Femur (tissue), 1 donor: ENCODE measurements at regions not wholly inside any gene's neighbourhood (a gene's known extent, or its start where the extent isn't known, plus 50 kb on each side); places are given as distances from the start of the nearest gene placed in this dataset.

Experiments
- DNase-seq: peaks from one replicate; pipeline ENCODE4 v3.0.0-alpha.2; 2017

DNA sequence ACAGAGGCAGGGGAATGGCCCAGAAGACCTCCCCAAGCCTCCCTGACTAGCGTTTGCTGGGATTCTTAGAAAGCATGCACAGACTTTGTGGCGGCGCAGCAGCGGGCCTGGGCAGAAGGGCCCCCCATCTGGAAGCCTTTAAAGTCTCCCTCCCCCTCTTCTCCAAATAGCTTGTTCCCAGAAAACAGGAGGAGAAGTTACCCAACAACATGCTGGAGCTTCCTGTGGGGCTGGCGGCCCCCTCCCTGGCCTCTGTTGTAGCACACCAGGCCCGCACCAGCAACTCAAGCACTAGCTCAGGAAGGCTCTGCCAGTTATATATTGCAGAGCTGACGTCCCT lies 334.8 kb downstream of the DYSF start:
- DNase-seq = peak; percentile 15

DNA sequence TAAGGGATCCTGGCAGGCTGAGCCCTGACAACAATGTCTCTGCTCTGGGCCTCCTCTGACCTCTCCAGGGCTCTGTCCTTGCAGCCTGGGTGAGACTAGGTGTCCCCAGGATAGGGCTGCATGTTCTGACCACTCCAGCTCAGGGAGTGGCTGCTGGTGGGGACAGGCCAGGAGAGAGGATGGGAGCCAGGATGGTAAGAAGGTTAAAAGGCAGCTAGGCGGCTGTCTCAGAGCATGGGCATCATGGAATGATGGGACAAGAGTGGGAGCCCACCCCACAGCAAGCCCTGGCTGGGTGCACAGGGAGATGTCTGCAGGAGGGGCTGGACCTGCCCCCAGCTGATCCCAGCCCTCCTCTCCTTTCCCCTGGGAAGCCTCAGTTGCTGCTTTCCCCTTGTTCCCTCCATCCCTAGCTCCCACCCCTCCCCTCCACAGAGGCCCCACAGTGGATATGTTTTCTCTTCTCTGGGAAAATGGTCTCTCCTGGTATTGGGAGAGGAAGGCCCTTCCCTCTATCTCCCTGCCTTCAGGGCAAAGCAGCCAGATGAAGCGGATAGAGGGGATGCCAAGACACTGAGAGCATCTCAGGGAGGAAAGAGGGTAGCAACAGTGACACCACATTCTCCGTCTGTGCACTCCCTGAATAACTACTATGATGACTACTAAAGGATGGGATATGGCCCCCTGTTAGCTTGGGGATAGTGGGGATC lies 334.3 kb downstream of the DYSF start:
- peak; percentile 1 for DNase-seq

DNA sequence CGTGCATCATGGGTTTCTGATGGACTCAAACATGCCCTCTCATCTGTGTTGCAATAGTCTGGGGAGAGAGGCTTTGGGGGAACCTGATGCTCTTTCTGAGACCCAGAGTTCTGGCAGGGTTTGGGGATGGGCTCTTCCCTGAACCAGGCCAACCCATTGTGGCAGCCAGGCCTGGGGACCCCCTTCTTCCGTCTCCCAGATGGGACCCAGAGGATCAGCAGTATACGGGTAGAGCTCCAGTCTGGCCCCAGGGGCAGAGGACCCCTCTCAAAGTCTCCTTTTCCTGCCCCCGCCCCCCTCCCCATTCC lies 333.7 kb downstream of the DYSF start:
- DNase-seq = peak; percentile 16

DNA sequence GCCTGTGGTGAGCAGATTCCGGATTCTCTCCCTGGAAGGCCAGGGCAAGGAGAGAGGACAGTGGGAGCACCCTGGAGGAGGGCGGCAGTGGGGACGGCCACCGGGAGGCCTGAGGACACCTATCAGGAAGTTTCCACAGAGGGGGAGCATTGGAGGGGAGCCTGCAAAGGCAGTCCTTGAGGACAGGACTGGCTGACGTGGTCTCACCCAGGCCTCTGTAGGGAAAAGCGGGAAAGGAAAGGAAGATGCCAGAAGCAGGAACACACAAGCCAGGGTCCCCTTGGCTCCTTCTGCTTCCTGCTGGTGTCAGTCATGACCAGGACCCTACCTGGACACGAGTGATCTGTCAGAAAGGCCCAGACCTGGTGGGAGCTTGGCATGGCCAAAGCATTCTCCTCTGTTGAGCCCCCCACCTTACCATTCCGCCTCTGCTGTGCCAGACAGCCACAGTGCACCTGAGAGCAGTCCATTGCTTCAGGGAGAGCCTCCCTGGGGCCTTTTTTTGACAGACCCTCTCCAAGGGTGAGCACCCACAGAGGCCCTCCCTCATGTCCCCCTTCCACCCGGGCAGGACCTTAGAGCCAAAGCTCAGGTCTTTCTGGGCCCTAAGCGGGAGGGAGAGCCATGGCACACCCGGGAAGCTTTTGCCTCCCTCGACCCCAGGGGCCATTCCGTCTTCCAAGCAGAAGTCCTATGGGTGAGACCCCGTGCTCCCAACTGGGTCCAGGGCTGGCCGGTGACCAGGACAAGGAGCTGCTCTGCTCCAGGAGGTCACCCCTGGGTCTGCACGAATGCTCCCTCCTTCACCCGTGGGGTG lies 333.1 kb downstream of the DYSF start:
- peak; percentile 15 for DNase-seq

DNA sequence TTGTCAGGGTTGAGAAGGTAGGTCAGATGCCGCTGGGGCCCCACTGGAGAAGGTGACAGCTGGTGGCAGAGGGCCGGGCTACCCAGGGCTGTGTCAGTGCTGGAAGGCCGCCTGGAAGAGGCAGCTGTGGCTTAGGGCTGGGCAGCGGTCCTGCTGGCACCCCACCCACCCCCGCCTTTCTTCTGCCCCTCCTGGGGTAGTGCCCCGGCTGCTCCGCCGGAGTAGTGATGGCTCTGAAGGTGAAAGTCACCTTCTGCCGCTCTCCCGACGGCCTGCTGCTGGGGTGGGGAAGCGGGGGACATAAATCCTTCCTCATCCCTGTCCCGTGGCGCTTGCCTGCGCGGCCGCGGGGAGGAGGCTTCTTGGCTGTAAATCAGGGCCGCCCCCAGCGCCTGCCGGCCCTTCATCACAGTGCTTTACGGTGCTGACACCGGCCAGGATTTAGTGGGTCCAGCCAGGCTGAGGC lies 332.2 kb downstream of the DYSF start:
- DNase-seq = peak; percentile 29

DNA sequence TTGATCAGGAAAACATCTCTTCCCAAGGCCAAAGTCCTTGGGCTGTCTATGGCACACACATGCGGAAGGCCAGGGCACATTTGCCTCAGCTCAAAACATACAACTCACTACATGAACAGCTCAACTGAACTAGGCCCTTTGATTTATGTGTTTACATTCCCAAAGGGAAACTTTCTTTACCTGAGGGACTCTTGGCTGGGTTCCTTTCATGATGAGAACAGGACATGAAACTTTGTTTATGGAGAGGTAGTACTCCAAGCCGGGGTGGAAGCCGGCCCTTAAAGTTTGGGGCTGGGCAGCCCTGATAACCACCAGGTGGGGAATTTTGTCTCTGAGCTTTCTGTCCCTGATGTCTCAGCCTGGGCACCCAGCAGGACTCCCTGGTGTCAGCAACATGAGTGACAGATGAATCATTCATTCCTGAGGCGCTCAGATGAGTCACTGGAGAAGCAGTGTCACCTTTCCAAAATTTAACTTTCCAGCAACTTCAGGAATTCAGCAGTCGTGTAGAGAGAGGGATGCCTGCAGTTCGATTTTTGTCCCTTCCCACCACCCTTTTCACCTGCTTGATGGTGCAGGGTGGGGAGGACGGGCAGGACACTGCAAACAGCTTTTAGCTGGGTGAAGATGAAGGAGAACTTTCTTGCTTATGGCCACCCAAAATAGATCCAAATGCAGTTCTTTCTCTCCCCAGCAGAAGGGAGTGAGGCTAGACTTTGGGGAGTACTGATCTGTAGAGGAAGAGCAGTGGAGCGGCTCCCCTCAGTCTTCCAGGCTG lies 331.6 kb downstream of the DYSF start:
- peak; percentile 12 for DNase-seq

DNA sequence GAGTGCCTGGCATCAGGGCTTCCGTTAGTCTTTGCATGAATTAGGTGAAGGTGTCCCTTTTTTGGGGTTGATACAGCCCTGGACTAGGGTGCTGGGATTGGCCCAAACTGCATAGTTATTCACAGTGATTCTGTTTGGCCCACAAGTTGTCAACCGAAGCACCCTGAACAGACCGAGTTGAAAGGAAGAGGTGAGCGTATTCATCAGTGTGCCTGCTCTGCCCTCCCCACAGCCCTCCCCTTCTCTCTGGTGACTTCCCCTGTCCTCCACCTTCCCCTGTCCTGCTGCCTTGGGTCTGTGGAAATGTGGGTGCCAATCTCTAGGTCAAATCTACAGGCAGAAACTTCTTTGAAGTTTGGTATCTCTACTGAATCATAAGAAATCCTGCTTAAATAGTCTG lies 330.5 kb downstream of the DYSF start:
- DNase-seq = peak; percentile 8

DNA sequence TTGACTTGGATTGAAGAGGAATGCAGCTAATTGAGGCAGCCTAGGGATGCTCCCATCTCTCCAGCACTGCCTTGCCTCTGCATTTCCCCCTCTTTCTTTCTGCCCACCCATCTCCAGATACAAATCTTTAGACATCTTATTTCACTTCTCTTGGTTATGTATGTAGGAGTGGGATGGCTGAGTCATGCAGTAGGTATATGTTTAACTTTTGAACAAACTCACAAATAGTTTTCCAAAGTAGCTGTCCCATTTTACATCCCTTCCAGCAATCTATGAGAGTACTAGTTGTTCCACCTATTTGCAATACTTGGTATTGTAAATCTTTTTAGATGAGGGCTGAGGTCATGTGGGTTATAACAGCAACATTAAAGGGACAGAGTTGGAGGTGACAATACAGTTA lies 329.9 kb downstream of the DYSF start:
- no peak for DNase-seq

DNA sequence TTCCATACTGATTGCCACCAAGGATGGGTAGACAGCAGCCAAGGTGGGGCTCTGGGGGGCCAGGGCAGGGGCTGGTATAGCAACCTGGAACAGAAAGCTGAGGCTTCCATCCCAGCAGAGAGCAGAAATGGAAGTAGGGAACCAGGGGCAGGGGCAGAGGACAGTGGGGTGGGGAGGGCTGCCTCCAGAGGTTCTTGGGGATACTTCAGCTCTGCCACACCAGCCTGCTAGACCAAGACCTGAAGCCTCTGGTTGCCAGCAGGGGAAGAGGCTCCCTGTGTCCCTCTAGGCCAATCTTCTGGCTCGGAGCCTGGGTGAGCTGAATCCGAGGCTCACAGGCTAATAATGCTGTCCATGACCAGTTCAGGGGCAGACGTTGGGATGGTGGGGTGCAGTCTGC lies 329.0 kb downstream of the DYSF start:
- peak; percentile 5 for DNase-seq

DNA sequence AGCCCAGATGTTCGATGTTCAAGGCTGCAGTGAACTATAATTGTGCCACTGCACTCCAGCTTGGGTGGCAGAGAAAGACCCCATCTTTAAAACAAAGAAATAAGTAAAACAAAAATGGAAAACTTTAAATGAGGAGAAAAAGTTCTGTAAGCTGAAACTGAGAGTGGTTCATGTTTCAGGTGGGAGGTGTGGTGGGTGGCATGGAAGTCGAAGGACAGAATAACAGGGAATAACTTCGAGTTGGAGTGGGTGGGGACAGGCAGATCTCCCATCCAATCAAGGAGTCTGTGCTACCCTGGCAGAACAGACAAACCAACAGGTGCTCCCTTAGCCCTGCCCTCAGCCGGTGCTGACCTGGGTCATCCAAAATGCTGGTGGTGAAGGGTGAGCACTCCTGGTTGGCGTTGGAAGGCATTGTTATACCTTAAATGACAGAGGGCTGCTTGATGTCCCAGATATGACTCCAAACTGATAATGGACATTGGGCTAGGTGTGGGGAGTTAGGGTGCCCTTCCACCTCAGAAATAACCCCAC lies 328.4 kb downstream of the DYSF start:
- no peak for DNase-seq

DNA sequence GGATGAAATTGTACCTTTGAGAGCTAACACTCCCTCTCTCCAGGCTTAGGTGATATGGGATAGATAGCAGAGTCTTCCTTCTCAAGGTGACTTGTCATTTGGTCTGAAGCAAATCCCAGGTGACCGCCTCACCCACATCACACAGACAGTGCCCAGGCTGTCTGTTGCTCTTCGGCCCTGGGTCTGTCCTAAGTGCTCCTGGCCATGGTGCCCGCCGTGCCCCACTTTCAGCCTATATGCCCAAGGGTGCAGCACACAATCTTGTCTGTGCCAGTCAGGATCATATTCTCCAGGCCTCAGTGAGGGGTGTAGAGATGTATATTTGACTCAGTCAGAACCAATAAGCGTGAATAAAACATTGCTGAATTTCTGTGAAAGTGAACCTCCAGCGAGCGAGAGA lies 326.8 kb downstream of the DYSF start:
- peak; percentile 8 for DNase-seq

DNA sequence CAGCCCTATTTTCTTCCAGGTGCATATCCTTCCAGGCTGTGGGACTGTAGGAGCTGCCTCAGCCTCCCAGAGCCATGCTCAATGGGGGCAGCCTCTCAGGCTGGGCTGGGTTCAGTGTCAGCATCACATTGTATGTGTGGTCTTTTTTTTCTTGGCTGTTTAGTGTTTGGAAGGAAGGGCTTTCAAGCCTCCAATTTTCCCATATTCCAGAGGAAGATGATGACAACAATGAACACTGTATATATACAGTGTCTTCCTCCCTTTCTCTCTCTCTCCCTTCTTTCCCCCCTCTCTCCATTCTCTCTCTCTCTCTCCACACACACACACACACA lies 326.4 kb downstream of the DYSF start:
- no peak for DNase-seq

DNA sequence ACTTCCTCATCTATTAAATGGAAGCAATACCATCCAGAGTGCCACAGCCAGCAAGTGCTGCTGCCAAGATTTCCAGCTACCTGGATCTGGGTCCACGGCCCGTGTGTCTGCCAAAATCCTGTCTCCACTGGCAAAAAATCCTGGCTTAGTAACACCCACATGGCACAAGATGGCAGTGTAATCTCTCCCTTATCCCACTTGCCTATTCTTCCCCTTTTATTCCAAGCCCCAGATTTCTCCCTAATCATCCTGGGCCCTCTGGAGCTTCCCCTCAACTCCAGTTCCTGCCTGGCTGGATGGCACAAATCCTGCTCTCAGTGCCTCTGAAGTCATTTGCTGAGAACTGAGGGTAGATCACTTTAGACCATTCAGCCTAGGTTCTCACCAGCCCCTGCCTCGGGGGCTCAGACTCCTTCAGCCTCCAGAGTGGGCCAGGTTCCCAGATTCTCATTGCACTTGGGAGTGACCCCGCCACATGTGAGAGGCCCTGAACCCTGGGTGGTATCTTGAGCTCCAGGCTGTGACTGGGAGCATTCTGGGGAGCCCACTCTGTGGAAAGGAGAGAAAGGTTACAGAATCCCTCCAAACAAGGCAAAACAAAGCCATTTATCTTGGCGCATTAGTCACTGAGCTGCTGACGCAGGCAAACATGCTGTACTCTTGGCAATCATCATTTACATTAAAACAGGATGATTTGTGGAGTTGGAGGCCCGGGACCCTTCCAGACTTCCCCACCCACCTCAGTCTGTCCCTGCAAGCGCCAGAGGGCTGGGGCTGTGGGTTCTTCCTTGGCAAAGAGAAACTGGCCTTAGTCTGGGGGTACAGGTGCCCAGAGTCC lies 325.8 kb downstream of the DYSF start:
- peak; percentile 44 for DNase-seq

DNA sequence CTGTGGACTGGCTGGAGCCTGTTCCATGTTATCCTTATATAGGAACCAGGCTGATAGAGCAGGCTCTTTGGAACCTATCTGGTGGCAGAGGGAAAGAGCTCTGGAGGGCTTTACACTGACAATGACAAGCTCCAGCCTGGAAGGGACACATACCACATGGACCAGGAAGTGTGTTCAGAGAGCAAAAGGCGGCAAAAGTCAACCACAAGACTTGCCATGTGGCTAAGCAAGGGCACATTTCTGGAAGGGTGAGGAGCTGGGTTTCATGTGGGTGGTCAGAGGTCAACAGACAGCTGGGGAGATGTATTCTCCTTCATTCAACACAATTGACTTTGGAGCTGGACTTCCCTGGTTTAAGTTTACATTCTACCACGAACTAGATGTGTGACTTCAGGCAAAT lies 325.2 kb downstream of the DYSF start:
- DNase-seq = peak; percentile 13

DNA sequence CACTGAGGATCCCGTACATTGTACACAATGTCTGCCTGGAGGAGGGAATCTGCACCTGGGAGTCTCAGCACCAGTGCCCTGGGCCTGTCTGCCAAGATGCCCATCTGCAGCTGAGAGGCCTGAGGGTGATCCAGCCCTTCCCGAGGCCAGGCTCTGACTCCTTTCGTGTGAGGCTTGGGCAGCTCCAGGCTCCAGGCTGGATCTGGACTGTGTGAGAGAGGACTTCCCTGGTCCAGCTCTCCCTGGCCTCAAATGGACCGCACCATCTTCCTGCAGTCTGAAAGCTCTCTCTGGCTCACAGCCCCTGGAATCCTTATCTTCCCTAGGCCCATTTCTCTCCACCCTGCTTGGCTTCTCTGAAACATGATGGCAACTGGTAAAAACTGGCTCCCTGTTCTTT lies 324.6 kb downstream of the DYSF start:
- DNase-seq = no peak

DNA sequence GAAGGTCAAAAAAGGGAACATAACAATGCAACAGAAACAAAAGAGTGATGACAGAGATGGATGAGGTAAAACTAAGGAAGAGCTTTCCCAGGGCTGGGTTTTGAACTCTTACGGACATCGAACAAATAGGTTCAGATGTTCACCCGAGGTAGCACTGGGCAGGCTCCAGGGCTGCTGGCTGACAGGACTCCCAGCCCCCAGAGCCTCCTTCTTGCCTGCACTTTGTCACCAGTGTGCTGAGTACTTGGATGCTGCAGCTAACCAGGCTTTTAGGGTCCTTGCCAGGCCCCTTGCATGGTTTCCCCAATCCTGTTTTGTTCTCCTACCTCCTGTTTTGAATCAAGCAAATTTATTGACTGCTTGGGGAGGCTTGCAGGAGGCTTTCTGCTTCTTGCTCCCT lies 322.9 kb downstream of the DYSF start:
- no peak for DNase-seq

DNA sequence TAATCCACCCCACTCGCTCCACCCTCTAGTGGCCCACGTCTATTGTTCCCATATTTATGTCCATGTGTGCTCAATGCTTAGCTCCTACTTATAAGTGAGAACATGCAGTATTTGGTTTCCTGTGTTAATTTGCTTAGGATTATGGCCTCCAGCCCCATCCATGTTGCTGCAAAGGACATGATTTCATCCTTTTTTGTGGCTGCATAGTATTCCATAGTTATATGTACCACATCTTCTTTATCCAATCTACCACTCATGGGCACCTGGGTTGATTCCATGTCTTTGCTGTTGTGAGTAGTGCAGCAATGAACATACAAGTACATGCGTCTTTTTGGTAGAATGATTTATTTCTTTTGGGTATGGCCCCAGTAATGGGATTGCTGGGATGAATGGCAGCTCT lies 319.9 kb downstream of the DYSF start:
- no peak for DNase-seq

DNA sequence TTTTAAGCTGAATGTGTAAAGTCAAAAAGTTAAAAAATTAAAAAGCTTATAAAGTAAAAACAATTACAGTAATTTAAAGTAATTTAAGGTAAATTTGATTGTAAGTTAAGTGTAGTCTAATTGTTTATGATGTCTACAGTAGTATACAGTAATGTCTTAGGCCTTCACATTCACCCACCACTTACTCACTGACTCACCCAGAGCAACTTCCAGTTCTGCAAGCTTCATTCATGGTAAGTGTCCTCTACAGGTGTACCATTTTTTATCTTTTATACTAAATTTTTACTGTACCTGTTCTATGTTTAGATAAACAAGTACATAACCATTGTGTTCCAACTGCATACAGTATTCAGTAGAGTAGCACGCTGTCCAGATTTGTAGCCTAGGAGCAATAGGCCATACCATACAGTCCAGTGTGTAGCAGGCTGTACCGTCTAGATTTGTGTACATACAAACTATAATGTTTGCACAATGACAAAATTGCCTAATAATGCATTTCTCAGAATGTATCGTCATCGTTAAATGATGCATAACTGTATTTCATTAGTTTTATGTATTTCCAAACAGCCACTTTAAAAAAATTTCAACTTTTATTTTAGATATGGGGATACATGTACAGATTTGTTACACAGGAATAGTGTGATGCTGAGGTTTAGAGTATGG lies 319.3 kb downstream of the DYSF start:
- DNase-seq = no peak

DNA sequence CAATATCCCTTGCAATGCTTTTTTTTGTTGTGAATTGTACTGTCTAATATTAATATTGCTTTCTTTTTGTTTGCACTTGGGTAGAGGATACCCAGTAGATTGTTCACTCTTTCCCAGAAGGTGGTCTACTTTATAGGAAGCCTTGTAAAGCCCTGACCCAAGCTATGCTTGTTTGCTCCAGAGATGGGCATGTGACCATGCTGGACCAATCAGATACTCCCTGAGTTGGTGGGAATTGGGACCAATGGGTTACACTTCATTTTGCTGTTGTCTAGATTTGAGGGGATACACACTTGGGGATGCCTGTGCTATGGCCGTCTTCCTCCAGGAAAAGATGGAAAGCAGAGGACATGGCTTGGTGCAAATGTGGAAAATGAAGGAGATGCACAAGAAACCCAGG lies 314.3 kb downstream of the DYSF start:
- peak; percentile 5 for DNase-seq

DNA sequence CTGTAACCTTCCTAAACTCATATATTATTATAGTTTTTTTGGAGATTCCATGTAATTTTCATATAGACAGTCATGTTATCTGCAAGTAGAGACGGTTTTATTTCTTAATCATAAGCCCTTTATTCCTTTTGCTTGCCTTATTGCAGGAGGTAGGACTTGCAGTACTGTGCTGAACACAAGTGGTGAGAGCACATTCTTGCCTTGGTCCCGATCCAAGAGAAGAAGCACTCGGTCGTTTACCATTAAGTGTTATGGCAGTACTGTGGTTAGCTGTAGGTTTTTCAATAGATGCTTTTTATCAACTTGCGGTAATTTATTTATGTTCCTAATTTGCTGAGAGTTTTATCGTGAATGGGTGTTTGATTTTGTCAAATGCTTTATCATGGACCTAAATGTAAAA lies 305.7 kb downstream of the DYSF start:
- DNase-seq = no peak

DNA sequence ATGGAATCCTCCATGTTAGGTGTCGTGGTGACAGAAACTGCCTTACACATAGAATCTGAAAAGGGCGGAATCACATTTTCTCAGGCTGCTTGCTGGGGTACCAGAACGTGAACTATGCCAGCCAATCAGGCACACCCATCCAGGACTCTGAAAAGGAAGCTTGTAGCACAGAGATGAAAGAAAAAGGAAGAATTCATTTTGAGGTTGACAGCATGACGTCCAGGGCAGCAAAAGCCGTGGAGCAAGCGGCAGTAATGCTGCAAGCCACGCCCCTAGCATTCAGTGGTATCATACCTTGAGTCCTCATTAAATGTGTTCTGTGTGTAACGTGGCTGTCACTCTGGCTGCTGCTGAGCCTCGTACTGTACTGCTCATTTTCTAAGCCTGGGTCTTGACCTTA lies 304.0 kb downstream of the DYSF start:
- DNase-seq = no peak

DNA sequence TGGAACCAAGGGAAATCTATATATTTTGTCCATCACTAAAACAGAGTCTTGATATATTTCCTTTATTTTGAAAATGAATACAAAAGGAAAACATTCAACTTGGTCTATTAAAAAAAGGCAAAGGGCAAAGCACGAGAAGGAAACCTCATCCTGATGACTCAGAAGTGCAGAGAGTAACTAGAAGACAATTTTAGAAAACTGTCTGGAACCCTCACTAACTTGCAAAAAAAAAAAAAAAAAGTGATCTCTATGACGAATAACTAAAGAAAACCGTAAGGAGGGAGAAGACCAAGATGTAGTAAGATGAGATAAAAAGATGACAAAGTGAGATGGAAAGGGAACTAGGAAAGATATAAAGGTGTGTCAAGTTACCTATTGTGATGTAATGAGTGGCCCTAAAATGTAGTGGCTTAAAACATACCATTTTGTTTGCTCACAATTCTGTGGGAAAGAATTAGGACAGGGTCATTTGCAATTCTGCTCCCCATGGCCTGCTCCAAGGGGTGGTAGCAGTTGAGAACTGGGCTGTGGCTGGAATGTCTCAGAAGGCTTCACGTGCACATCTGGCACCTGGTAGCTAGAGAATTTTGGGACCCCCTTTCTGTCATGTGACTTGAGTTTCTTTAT lies 303.0 kb downstream of the DYSF start:
- no peak for DNase-seq
